Stomach (tissue), 8 donors: ENCODE measurements at regions not wholly inside any gene's neighbourhood (a gene's known extent, or its start where the extent isn't known, plus 50 kb on each side); places are given as distances from the start of the nearest gene placed in this dataset.

ENCODE experiments used
- DNase-seq, 2 donors: peaks; one replicate each; pipeline versions ENCODE4 v3.0.0 to v3.0.0-alpha.2; 2013 to 2019
- H3K27ac ChIP-seq, 5 donors: fragments of 200-600 bp in 4 of 5; sonication (generic) in 4 of 5; one replicate each; pipeline ENCODE4 v1.5.1; 2013 to 2019; ENCODE audit warnings: mild to moderate bottlenecking in 1 of 5, moderate library complexity in 1 of 5
- H3K27me3 ChIP-seq, 3 donors: fragments of 200-600 bp; sonication (generic); one replicate each; pipeline ENCODE4 v1.5.1; 2017 to 2019; ENCODE audit warnings: mixed run types in 1 of 3
- H3K36me3 ChIP-seq, 4 donors: fragments of 200-600 bp; sonication (generic); 1 replicate in 3 of 4; 2 replicates in 1 of 4; pipeline ENCODE4 v1.5.1; 2016 to 2019
- H3K4me1 ChIP-seq, 4 donors: fragments of 200-600 bp; sonication (generic); one replicate each; pipeline ENCODE4 v1.5.1; 2016 to 2019
- H3K4me3 ChIP-seq, 4 donors: fragments of 200-600 bp; sonication (generic) in 3 of 4; one replicate each; pipeline ENCODE4 v1.5.1; 2016 to 2019; ENCODE audit warnings: mild to moderate bottlenecking in 1 of 4
- H3K9me3 ChIP-seq, 4 donors: fragments of 200-600 bp; sonication (generic); one replicate each; pipeline ENCODE4 v1.5.1; 2016 to 2019
- CTCF ChIP-seq, 7 experiments: fragments of 450-650 bp in 4 of 7; fragments of 200-600 bp in 3 of 7; sonication (generic) in 3 of 7; IDR thresholded peaks; one replicate each; pipeline ENCODE4 v1.5.1; 2016 to 2019; ENCODE audit warnings: antibody characterized with exemption in 7 of 7, control low read depth in 2 of 7, mild to moderate bottlenecking in 1 of 7
- EP300 ChIP-seq: sonication (generic); formaldehyde crosslinking; IDR thresholded peaks from one replicate; pipeline ENCODE4 v1.6.1; 2017; ENCODE audit warnings: antibody characterized with exemption
- POLR2A ChIP-seq, 4 donors: fragments of 450-650 bp; IDR thresholded peaks; one replicate each; pipeline ENCODE4 v1.6.1; 2016; ENCODE audit warnings: antibody characterized with exemption in 4 of 4, control low read depth in 2 of 4, mild to moderate bottlenecking in 1 of 4, moderate library complexity in 1 of 4
- POLR2AphosphoS5 ChIP-seq, 3 donors: sonication (generic); formaldehyde crosslinking; IDR thresholded peaks; one replicate each; pipeline ENCODE4 v1.6.1; 2016; ENCODE audit warnings: antibody characterized with exemption in 3 of 3
- WGBS, 5 donors: extraction: QIAGEN DNeasy Blood & Tissue Kit in 3 of 5; methylation state at CpG; one replicate each; pipeline versions ENCODE4 v1.1.5 to v1.1.7; 2013 to 2018; 5-methylcytosine and 5-hydroxymethylcytosine counted together
- intact Hi-C: fragments of 100-400 bp; cut with DNase I; formaldehyde crosslinking; loops from one replicate; pipeline ENCODE4 v1.15.1; 2023; ENCODE audit warnings: low total_unique reads
- donor health status: healthy with polysubstance abuse.
- donor health status: Bipolar disorder and iron deficiency.
- donor health status: healthy.

- WGBS, 5 donors: 24 to 51% (median 45%) methylated on average over 1 of the region's 1 CpG
- Histone ChIP-seq H3K4me3 (no peak overlapping the region), H3K9me3 (no peaks in the 10 kb centered on the region), H3K36me3 (no peaks in the 10 kb centered on the region), H3K4me1 (no peaks in the 10 kb centered on the region), H3K27me3 (no peaks in the 10 kb centered on the region), H3K27ac (no peak overlapping the region)
- intact Hi-C loops: no loop called here
- DNase-seq: no peak
- TF ChIP-seq EP300 (no peak), POLR2AphosphoS5 (IDR thresholded peaks at IDR 0.05) (no peak), POLR2A (IDR thresholded peaks at IDR 0.05) (no peak)
Observed at GRCh38 chr3:81439108-81439507, 322.3 kb downstream of the GBE1 start.

GRCh38 chr3:81437683-81438082 is 323.8 kb downstream of the GBE1 start:
- DNase-seq: no peak
- Histone ChIP-seq H3K4me3 (no peak overlapping the region), H3K27me3 (no peaks in the 10 kb centered on the region), H3K4me1 (no peaks in the 10 kb centered on the region), H3K36me3 (no peaks in the 10 kb centered on the region), H3K27ac (no peak overlapping the region), H3K9me3 (no peaks in the 10 kb centered on the region)
- 75 to 84% (median 82%) methylated on average over 3 of the region's 3 CpGs for WGBS, 5 donors
- intact Hi-C loops: no loop called here
- TF ChIP-seq CTCF (IDR thresholded peaks at IDR 0.05) (no peak), POLR2A (IDR thresholded peaks at IDR 0.05) (no peak), POLR2AphosphoS5 (IDR thresholded peaks at IDR 0.05) (no peak), EP300 (no peak)

- Histone ChIP-seq H3K4me3 (no peak overlapping the region), H3K9me3 (no peaks in the 10 kb centered on the region), H3K27ac (no peak overlapping the region), H3K27me3 (no peaks in the 10 kb centered on the region), H3K4me1 (no peaks in the 10 kb centered on the region), H3K36me3 (no peaks in the 10 kb centered on the region)
- intact Hi-C loops: no loop called here
- 87 to 94% (median 91%) methylated on average over 3 of the region's 3 CpGs for WGBS, 5 donors
- TF ChIP-seq CTCF (IDR thresholded peaks at IDR 0.05): no peak
- TF ChIP-seq POLR2A (IDR thresholded peaks at IDR 0.05): no peak
- no peak for TF ChIP-seq EP300
- no peak for TF ChIP-seq POLR2AphosphoS5 (IDR thresholded peaks at IDR 0.05)
- no peak for DNase-seq
Observed at GRCh38 chr3:81436182-81436581, 325.3 kb downstream of the GBE1 start.

- Histone ChIP-seq H3K4me3 (no peak overlapping the region), H3K36me3 (no peaks in the 10 kb centered on the region), H3K27me3 (no peaks in the 10 kb centered on the region), H3K4me1 (no peaks in the 10 kb centered on the region), H3K27ac (no peak overlapping the region), H3K9me3 (no peaks in the 10 kb centered on the region)
- no peak for DNase-seq
- TF ChIP-seq POLR2AphosphoS5 (IDR thresholded peaks at IDR 0.05) (no peak), CTCF (IDR thresholded peaks at IDR 0.05) (no peak), EP300 (no peak), POLR2A (IDR thresholded peaks at IDR 0.05) (no peak)
- 36 to 71% (median 53%) methylated on average over 1 of the region's 1 CpG for WGBS, 5 donors
- intact Hi-C loops: no loop called here
Observed at GRCh38 chr3:81435050-81435449, 326.4 kb downstream of the GBE1 start.

- 42 to 58% (median 49%) methylated on average over 3 of the region's 3 CpGs for WGBS, 5 donors
- no peak overlapping the region for H3K4me3 ChIP-seq
- H3K9me3 ChIP-seq: no peaks in the 10 kb centered on the region
- intact Hi-C loops: no loop called here
- DNase-seq: peak in 1 of 2 donors; percentile 12
- no peaks in the 10 kb centered on the region for H3K27me3 ChIP-seq
- no peak overlapping the region for H3K27ac ChIP-seq
- H3K36me3 ChIP-seq: no peaks in the 10 kb centered on the region
- no peak for TF ChIP-seq EP300
- TF ChIP-seq POLR2AphosphoS5 (IDR thresholded peaks at IDR 0.05): no peak
- no peak for TF ChIP-seq CTCF (IDR thresholded peaks at IDR 0.05)
- no peak for TF ChIP-seq POLR2A (IDR thresholded peaks at IDR 0.05)
- no peaks in the 10 kb centered on the region for H3K4me1 ChIP-seq
Observed at GRCh38 chr3:81434161-81434560, 327.3 kb downstream of the GBE1 start.
